Fibroblast of skin of left biceps (primary cell): ENCODE measurements at regions not wholly inside any gene's neighbourhood (a gene's known extent, or its start where the extent isn't known, plus 50 kb on each side); places are given as distances from the start of the nearest gene placed in this dataset.
A peak's percentile ranks its signal among the peaks of the same experiment; 100 is the strongest.
"Not testable (repeated sequence)": the region's sequence is repeated elsewhere in the genome, so short reads cannot be mapped to it uniquely, and the experiment has no call there.

Experiments used
- DNase-seq, 2 experiments: peaks; one replicate each; pipeline ENCODE4 v3.0.0-alpha.2; 2013; ENCODE audit warnings: low read depth in 2 of 2

DNA sequence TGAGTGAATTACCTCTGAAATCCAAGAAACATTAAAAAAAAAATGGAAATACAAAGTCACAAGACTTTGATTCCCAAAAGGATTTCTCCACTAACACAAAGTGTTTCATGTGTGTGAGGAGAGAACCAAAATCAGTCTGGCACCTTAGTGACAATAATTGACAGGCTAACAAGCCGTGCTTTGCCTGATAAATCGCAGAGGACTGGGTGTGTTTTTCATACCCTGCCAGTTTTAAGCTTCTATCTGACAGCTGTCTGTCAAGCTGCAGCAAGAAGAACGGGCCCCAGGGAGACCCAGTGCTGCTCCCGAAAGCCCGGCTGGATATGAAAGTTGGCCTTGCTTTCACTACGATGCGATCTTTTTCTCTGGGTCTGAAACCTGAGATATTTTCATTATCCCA, 101.6 kb upstream of the KCNK2 start:
- no peak for DNase-seq

DNA sequence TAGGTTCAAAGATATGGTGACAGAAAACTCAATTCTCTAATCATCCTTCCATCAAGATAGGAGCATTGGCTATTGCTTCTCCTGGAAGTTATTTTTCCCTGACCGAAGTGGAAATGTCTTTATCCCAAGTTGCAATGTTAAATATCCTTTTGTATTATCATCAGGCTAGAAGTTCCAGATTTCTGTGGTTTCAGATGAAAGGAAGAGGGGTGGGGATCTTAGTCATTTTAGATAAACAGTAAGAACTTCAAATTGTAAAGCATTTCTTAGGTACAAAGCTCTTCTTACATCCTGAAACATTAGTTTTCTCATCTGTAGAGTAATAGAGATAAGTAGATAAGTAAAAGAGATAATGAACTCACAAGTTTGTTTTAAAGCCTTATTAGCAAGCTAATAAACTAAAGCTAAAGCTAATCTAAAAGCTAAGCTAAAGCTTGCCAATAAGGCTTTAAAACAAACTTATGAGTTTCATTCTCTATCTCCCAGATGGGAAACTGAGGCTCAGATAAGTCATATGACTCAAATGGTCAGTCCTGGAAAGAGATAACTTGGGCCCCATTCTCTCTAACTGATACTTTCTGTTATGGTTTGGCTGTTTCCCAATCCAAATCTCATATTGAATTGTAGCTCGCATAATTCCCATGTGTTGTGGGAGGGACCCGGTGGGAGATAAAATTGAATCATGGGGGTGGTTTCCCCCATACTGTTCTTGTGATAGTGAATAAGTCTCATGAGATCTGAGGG, 99.2 kb upstream of the KCNK2 start:
- DNase-seq, result no peak

DNA sequence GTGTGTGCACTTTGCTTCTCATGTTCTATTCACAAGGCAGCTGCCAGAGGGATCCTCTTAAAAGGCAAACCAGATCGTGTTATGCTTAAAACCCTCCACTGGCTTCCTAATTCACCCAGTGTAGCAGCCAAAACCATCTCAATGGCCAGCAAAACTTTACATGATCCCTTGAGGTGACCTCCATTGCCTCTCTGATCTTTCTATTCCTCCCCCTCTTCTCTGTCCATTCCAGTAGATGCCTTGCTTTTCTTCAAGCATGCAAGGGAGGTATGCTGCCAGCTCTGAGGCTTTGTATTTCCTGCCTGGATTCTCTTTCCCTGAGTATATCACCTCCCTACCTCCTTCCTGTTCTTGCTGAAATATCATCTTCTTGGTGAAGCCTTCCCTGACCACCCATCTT, 93.2 kb upstream of the KCNK2 start:
- peak; percentile 64 to 69 for DNase-seq

DNA sequence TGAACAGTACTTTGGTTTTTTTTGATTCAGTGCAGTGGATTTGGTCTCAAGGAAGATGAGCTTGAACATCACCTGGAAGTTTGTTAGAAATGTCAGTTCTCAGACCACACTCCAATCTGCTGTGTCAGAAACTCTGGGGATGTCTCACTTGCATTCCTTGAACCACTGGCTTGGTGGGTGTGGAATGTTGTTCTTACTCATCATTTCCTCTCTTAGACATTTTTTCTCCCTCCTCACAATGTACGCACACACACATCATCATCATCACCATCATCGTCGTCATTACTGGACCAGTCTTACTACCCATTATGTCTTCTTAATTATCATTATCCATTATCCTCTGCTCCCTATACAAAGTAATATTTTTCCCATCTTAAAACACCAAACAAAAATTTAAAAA, 91.9 kb upstream of the KCNK2 start:
- DNase-seq, result peak; percentile 93 to 94

DNA sequence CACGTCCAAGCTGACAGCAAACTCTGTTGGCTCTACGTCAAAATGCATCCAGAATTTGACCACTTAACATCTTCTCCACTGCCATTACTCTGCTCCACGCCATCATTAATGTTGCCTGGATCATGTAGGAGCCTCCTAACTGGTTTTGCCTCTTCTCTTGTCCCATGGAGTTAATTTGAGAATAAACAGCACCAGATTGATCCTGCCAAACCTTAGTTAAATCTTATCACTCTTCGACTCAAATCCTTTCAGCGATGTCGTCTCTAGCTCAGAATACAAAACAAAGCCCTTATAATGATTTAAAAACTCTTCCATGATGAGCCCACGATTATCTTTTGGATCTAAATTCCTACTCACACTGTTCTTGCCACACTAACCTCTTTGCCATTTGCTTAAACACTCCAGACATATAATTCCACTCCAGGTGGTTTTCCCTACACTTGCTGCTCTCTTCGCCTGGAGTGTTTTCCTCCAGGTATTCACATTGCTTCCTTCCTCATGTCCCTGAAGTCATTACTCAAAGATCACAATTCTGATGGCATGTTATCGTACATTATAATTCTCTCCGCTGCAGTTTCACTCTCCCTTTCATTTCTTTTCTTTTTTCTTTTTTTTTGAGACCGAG, 90.7 kb upstream of the KCNK2 start:
- DNase-seq, result no peak

DNA sequence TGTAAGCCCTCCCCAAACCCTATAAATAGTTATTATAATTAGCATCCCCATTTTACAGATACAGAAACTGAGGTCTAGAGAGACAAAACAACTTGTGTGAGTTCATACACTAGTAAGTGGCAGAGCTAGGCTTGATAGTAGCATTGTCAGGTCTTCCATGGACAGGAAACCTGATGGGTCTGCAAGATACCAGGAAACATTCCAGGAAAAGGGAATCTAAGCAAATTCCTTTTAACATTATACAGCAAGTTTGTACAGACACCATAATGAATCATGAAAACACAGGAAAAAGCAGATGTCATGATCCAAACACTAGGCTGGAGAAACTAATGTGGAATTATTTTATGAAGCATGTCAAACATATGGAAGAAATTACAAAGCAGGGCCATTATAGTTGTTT, 89.1 kb upstream of the KCNK2 start:
- peak; percentile 86 to 90 for DNase-seq

DNA sequence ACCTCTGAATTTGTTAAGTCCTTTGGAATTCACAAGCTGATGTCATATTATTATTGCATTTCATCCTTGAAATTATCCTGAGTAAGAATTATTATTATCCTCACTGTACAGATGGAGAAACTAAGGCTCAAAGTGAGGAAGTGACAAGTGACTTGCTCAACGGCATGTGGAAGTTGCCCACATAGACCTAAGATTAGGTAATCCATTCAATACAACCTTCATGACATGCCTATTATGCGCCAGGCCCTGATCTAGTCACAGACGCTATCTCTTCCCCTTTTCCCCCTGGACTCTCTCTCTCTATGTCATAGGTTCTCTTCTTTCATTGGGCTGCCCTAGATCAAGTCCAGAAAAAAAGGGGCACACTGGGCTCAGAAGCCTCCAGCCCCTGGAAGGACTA, 84.9 kb upstream of the KCNK2 start:
- DNase-seq, result no peak

DNA sequence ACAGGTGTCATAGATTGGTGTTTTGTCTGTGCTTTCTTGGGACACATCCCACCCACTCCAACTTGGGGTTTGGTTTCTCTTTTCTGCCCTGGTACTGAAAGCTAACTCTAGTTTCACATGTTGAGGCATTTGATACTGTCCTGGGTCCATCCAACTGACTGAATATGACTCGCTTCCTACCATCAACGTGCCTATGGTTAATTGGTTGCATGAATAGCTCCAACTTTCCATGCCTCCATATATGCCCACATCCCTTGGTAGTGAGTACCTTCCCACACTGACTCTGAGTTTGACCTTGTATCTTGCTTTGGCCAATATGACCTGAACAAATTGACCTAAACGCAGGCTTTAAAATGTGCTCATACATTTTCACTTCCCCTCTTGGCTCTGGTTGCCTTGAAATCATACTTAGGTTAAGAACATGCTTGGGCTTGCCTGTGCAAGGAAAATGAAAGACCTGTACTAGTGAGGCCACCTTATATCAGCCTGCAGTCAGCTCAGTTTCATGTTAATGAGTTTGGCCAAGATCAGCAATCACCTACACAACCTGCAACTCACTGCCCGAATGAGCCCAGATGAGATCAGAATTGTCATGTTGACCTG, 81.0 kb upstream of the KCNK2 start:
- no peak for DNase-seq

DNA sequence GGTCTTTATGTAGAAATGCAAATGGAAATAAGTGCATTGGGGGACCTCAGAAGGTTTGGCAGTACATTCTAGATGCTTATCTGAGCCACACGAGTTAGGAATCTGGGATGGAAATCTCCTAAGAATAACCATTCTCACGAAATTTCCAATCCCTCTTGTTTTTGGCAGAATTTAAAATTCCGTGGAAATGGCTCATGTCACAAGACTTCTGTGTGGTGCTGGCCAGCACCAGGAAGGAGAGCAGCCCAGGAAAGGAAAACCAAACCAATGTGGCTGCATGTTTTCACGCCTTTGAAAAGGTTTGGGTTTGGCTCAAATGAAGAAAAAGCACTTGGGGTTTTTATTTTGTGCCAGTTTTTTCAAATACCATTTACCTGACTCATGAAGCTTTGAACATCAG, 80.1 kb upstream of the KCNK2 start:
- DNase-seq, result peak; percentile 96 to 97

DNA sequence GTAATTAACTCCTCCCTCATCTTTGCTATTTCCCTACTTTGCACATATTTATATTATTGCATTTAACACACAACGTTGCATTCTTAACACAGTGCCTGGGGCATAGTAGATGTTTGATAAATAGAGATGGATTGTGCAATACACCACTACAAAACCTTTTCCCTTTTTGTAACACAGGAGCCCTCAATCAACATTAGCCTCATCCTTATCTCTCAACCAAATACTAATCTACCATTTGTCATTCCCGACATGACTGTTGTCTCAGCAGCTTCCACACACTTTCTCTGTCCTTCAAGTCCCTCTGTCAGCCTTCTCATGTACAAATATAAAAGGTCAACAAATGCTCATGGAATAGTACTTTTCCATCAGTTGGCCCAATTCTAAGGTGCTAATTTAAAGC, 78.9 kb upstream of the KCNK2 start:
- no peak for DNase-seq

DNA sequence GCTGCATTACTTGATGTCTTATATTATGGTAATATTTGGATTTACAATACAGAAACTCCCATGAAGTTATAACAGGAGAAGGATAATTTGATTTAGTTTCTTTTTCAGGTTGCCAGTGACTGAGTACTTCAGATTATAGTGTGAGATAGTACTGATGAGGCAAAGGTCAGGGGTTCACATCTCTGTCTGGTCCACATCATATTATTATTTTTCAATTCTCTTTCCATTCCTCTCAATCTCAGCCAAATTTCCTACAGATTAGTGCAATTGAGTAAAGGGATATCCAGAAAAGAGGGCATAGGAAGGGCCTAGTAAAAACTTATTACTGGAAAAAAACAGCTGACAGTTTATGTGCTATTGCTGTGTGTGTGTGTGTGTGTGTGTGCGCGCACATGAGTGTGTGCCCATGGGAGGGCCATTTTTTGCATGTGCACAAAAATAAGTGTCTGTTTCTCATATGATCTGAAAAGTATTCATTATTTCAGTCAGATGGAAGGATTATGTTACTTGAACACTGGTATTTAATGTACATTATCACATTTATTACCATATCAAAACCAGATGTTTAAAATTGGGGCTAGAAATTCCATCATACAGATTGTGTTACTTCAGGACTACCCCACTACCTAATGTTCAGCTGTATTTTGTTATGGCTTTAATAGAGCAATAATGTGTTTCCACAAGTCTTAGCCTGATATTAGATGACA, 78.3 kb upstream of the KCNK2 start:
- peak; percentile 89 to 91 for DNase-seq

DNA sequence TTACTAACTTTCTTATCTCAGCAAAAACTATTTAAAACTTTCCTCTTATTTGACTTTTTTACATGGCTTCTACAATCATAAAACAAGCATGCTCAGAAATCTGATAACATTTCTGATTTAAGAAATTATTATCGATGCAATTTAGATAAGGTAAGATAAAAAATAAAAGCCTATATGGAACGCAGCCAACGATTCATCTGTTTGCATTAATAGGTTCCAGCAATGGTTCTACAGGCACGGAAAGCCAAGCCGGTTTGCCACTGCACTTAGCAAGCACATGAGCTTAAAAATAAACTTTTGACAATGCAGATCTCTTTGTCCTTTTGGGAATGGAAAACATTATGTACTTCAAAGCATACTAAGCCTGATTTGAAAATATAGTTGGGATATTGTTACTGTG, 77.5 kb upstream of the KCNK2 start:
- no peak for DNase-seq

DNA sequence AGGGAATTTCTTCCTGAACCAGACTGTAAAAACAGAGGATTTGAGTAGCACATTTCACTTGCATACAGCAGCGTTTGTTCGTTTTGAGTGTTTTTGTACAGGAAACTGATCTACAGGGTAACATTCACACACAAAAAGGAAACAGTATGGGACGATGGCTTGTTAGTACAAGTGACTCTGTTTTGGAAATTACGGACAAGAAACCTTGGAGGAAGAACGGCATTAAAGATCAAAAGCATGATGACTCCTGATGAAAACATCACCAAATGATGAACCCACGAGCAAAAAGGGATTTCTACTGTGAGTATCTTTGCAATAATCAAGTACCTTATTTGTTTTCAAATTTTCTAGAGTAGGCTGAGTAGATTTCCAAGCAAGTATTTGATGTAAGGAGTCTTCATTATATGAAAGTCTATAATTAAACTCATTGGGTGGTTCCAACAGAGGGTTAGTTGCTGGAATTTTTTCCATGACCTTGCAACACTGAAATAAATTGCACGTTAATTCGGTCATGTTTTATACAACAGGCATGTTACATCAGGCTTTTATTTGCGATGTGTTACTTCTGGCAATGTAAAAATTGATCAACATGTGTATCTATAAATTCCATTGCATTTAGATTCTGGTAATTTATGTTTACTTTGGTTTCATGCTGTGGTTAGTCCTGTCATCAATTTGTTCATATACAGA, 76.7 kb upstream of the KCNK2 start:
- no peak for DNase-seq

DNA sequence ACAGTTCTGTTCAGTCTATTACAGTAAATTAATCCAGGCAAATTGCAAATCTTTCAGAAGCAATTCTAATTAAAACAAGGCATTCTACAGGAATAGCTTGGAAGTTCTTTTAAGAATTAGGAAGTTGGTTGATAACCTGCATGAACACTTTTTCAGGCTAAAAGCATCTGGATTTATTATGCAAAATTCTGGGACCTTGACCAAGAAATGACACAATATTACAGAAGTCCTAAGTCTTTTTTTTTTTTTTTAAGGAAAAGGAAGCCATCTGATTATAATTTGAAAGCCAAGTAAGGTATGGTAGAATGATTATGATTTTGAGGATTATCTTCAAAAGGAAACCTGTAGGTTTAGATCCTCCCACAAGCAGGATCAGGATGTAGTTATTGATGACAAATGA, 74.7 kb upstream of the KCNK2 start:
- DNase-seq, result peak; percentile 79 to 82

DNA sequence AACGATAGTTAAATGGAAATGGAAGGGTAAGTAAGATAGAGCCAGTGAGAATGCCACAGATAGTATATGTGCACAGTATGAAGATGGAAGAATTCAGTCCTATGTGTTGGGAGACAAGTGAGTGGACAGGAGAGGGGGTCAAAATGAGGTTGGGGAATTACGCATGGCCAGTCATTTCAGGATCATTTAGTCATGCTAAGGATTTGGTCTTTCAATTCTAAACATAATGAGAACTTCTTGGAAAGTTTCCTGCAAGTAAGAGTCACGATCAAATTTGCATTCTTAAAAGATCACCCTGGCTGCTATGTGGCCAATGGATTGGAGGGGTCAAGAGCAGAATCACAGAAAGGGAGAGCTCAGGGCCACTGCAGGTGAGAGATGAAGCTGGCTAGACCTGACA, 64.0 kb upstream of the KCNK2 start:
- no peak for DNase-seq

DNA sequence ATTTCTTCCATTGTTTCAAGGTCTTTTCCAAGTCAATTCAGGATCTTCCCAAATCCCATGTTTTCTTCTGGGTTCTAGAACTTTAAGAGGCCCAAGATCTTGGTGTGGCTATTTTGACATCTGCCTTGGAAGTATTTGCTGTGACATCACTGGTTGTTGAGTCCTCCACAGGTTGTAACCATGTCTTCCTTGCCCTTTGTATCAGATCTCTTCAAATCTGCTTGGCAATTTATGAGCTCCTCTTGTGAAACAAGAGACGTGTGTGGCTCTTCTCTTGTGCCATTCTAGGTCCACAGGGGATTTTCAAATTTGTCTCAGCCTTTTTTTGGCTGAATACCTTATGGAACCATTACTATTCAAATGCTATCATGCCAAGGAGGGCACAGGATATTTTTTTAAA, 60.3 kb upstream of the KCNK2 start:
- no peak for DNase-seq

DNA sequence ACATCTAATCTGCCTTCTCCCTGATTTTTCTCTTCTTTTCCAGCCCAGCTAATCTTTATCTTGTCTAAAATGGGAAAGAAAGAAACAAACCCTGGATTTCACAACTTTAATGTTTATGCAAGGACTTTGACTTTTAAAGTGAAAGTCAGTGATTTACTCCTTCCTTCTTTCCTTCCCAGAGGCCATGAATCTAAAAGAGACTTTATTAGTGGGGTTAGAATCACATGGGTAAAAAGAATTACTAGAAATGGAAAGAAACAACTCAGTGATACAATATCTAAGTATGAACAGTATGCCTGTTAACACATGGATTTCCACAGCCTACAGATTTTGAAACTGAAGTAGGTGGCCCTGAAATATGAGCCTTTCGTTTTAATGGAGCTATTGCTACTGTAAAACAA, 59.8 kb upstream of the KCNK2 start:
- peak; percentile 77 to 82 for DNase-seq

DNA sequence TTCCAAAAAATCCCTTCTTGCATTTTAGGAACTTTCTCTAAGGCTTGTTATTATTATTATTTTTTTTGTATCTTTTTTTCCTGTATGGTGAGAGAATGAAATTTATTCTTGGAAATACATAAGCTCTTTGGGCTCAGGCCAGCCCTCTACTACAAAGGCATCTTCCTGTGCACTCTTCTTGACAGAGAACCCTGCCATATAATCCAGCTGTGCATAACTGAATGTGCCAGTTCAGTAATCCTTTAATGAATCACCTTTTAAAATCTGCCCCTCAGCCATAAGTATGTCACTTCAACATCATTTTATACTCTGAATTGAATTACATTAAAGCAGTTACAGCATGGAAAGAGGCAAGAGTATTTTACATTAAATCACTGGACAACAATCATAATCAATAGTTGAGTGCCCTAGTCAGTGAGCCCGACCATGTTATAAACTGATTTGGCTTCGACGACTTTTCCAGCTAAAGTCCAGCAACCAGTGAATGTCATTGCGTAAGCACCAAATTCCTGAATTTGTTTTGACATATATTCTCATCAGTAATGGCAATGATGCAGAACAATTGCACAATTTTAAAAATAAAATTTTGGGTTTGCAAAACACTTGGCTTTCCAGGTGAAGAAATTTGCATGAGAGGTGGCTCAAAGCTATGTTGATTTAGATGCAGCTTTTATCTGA, 59.2 kb upstream of the KCNK2 start:
- DNase-seq, result no peak

DNA sequence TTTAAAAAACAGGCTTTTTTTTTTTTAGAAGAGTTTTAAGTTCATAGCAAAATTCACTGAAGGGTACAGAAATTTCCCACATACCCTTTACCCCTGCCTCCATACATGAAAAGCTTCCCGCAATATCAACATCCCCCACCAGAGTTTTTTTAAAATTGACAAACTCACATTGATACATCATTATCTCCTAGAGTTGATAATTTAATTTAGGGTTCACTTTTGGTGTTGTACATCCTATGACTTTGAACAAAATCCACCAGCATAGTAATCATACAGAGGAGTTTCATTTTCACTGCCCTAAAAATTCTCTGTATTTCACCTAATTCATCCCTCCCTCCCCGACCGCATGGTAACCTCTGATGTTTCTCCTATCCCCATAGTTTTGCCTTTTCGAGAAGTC, 53.6 kb upstream of the KCNK2 start:
- no peak for DNase-seq

DNA sequence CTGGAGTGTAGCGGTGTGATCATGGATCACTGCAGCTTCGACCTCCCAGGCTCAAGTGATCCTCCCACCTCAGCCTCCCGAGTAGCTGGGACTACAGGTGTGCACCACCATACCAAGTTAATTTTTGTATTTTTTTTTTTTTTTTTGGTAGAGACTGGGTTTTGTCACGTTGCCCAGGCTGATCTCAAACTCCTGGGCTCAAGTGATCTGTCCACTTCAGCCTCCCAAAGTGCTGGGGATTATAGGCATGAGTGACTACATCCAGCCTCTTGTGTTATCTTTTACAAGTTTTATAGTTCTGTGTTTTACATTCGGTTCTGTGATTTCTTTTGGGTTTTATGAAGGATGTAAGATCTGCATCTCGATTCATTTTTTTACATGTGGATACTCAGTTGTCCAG, 52.0 kb upstream of the KCNK2 start:
- DNase-seq, result not testable (repeated sequence)

DNA sequence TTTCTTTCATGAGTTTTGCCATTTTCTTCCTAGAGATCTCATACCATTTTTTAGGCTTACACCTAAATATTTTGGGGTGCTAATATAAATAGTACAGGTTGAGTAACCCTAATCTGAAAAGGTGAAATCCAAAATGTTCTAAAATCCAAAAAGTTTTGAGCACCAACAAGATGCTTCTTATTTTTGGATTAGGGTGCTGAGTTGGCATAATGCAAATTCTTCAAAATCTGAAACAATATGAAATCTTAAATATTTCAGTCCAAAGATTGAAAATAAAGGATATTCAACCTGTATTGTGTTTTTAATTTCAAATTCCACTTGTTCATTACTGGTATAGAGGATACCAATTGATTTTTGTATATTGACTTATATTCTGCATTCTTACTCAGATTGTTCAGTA, 51.1 kb upstream of the KCNK2 start:
- no peak for DNase-seq
